HK-2 (cell line): ENCODE measurements at regions not wholly inside any gene's neighbourhood (a gene's known extent, or its start where the extent isn't known, plus 50 kb on each side); places are given as distances from the start of the nearest gene placed in this dataset.
"Not testable (repeated sequence)": the region's sequence is repeated elsewhere in the genome, so short reads cannot be mapped to it uniquely, and the experiment has no call there.

Source experiments
- DNase-seq: peaks from one replicate; pipeline ENCODE4 v3.0.0-alpha.2; 2018; ENCODE audit not compliant: unreplicated experiment

DNA sequence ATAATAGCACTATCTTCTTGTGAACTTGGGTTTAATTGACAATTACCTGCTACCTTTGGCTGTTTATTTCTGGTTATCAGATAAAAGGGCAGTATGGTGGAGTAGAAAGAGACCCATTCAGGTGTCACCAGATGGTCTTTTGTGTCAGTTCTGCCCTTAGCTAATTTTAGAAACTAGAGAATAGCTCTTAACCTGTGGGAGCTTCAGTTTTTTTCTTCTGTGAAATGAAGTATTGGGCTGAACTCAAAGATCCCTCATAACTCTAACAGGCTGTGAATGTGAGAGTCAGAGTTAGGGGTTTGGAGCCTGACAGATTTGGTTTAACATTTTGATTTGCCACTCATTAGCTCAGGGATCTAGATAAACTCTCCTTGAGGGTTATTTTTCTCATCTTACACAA is 335.2 kb downstream of the PPP1R2C start:
- DNase-seq: no peak

DNA sequence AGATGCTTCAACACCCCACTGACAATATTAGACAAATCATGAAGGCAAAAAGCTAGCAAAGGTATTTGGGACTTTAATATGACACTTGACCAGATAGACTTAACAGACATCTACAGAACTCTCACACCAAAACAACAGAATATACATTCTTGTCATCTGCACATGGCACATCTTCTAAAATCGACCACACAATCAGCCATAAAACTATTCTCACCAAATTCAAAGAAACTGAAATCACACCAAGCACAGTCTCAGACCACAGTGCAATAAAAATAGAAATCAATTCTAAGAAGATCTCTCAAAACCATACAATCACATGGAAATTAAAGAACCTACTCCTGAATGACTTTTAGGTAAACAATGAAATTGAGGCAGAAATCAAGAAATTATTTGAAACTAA is 340.8 kb downstream of the PPP1R2C start:
- DNase-seq: no peak

DNA sequence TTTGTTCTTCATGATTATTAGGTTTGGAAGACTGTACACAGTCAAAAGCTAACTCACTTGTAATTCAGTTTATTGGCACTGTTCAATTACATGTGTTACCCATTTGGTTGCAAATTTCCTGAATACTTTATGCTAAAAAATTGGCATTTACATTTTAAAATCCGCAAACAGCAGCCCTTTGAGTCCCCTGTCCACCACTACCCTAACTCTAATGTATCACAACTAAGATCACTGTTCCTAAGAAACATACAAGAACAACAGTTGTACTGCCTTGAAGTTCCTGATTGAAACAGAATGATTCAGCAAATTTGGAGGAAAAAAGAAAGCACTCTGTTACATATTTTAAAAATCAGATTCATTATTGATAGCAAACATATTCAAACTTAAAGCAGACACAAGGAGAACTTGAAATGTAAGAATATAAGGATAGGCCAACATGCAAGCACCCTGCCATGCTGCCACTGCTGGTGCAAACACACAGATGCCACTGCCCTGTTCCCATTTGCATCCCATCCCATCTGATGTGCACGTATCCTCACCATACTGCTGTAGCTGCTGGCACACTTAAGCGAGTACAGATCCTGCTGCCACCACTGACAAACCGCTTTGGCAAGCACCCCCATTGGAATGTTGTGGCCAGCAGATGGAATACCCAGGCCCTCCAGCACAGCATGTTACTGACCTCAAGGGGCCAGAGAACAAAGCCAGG is 343.4 kb downstream of the PPP1R2C start:
- DNase-seq: no peak

DNA sequence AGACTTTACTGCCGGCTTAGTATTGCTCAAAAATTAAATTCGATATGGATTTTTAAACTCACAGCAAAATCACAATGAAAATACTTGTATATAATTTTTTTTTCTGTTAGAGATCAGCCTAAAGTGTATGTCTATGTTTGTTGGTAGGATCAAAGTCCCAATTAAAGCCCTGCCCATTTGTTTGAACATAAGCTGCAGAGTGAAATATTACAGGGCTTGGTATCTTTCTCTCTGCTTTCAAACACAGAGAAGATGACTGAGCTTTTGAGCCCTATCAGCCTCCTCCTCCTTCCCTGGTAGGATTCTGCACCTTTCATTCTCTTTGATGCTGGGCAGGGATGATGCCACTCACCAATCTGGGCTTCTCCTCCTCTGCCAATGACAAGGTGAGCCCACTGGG is 345.4 kb downstream of the PPP1R2C start:
- DNase-seq: no peak

DNA sequence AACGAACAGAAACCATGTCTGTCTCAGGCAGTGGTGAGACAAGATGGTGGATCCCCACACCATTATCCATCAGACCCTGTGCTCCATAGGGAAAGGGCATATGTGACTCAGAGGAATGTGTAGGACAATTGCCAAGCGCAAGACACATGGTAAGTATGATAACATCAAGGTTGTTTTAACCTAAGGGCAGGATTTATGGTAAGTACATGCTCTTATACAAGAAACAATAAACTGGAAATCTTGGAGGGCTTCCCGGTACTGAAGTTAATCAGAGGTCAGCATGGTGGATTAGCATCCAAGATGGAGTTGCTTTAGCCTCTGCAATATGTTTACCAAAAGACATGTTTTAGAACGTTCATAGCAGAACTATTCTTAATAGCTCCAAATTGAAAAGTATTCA is 355.0 kb downstream of the PPP1R2C start:
- no peak for DNase-seq

DNA sequence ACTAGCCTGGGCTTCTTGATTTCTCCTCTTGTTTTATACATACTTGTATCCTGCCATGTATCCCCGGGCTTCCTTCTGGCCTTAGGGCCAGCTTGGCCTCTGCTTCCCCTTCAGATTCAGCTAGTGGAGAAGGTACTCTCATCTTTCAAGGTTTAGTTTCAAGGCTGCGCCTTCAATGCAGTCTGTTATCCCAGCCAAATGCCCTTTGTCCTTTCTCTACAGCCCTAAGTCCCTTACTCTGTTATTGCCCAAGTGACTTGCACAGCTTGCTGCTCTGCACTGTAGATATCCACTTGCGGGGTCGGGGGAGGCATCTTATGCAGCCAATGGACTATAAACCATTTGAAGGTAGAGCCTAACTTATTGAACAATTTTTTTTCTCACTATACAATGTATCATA is 357.5 kb downstream of the PPP1R2C start:
- no peak for DNase-seq

DNA sequence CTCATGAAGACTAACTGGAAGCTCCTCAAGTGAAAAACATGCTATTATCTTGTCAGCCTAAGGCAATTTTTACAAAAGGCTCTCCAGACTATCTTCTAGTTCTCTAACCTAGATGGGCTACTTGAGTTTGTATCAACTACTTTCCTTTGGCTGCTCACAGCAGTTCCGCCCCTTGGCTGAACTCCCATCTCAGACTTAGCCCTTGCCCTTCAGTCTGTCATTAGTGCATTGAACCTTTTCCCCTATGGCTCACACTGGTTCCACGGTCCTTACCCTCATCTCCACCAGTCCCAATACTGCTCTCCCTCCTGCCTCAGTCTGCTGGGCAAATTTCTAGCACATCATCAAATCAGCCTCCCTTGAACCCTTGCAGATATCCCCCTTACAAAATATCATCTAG is 362.3 kb downstream of the PPP1R2C start:
- no peak for DNase-seq

DNA sequence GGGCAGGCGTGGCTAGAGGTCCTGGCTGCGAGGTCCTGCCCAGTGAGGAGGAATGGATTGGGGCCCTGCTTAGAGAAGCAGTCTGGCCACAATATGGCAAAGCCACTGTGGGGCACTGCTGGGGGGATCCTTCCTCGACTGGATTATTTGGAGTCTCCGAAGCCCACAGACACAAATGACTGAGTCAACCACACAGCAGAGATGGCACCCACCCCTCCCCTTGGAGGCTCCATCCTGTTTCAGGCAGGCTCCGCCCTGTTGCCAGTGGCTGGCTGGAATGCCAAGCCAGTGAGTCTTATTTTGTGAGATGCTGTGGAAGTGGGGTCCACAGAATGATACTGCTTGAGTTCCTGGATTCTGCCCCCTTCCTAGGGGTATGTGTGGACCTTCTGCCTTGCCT is 363.9 kb downstream of the PPP1R2C start:
- DNase-seq: no peak

DNA sequence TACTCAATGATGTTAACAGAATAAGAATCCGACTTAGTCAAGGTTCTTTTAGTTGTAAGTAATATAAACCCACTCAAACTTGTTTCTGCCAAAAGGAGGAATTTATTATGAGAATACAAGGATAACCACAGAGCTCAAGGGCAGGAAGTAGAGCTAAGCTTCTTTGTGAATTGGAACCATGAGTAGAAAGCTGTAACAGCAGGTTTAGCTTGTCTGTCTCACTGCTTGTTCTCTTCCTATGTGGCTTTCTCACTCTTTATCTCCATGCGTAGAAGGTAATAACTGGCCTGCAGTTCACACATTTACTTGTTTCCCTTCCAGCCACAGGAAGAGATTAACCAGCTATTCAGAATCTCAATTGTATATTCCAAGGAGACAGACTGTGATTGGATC is 378.3 kb downstream of the PPP1R2C start:
- DNase-seq: no peak

DNA sequence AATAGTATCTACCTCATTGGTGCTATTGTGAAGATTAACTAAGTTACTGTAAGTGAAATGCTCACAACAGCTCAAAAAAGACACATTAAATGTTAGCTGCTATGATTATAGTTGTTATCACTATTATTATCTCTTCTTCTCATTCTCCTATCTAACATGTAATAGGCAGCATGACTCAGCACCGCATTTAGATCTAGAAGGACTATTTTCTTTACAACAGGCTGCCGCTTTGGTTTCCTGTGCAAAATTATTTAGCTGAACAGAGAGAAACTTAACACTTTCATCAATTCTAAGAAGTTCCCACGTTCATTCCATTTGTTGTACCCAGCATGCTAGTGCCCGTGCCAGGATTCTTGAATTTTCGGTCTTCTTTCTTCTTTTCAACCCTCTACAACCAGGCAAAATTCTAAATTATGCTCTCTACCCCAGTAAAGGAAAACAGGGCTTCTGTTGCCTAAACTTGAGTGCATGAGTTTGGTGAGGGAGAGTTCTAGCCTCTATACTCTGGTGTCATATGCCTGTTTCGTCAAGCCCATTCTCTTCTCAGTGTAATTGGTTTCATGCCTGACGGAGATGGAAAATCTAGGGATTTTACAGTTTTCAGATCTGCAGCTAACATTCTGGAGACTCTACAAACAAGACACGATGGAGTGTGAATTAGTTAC is 378.9 kb downstream of the PPP1R2C start:
- no peak for DNase-seq

DNA sequence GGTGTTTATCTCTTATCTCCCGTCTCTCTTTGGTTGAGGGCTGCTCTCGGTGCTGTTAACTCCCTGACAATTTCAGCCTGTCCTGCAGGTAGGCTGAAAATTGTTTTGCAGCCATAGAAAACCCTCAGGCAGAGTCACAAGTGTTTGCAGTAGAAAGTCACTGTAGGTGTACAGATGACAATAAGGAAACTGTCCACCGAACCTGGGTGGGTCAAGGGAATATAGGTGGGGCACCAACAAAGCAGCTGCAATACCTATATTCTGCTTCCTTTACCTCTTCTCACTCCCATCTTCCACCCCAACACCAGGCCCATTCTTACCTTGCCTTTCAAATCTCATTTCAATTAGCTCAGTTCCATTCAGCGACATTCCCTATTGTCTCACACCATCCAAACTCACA is 381.8 kb downstream of the PPP1R2C start:
- DNase-seq: no peak

DNA sequence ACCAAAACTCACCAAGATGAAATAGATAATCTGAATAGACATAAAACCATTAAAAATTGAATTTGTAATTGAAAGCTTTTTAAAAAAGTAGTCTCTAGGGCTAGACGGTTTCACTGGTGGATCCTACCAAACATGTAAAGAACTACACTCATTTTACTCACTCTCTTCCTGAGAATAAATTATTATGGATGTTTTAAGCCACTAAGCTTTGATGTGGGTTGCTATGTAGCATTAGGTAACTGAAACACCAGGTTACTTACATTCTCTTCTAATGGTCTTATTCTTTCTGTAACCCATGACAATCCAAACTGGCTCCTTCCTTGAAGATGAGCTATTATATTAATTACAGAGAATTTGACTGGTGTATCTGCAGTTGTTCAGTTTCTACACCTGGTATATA is 385.1 kb downstream of the PPP1R2C start:
- DNase-seq: no peak

DNA sequence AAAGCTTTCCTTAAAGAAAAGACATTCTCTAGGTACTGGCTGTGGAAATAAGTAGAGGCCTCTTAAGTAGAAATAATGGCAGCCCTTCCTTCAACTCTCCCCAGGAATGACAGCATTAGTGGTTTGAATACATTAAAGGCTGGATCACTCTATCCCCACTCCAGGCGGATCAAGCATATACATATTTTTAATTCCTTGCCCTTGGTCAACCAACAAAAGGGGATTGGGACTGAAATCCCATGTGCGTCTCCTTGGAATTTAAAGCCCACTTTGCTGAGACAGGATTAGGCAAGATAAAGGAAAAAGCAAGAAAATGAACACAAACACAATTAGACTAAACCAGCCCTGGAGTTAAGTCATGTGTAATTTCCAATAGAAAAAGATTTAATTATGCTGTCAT is 391.3 kb downstream of the PPP1R2C start:
- no peak for DNase-seq

DNA sequence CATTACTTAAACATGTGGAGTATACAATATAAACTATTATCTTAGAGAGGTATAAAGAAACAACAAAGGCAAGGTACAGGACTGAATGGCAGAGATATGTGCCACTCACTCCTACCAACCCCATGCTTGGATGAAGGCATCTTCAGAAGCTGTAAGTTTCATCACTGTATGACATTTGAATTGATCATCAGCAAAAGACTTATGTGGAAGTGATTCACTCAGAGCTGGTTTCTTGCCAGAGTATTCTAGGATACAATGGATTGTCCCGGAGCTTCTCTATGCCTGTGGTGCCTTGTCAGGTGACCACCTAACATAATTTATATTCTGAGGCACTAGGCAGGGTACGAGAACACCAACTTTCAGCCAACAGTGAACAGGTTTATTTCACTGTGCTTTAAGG is 392.2 kb downstream of the PPP1R2C start:
- DNase-seq: no peak

DNA sequence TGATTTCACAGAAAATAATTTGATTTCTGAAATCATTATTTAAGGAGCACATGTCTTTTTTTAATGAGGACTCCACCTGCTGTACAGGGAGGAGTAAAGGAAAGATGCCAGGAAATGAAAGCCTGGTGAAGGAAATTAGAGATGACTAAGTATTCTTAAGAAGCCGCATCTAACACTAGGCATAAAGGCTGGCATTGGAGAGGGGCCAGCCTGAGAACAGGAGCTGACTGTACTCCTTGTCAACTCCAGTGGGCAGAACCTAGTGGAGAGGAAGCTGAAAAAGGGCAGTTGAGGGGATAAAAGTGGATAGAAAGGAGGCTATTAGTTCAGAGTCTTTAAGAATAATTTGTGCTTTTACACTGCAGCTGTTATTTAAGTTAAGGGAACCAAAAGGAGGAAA is 393.0 kb downstream of the PPP1R2C start:
- no peak for DNase-seq

DNA sequence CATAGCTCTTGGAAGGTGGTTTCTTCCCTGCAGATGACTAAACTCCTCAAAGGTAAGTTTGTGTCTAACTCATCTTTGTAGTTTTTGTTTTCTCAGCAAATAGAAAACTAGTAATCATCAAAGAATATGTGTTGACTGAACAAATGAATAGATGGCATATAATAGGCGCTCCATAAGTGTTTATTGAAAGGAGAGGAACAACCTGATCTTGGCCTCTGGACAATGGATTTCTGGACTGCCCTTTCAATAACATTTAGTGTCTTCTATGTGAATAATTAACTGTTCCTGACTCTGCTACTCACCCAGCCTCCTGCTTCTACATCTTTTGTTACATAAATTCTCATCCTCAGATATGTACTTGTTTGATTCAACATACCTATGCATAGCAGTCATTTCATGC is 399.1 kb downstream of the PPP1R2C start:
- no peak for DNase-seq

DNA sequence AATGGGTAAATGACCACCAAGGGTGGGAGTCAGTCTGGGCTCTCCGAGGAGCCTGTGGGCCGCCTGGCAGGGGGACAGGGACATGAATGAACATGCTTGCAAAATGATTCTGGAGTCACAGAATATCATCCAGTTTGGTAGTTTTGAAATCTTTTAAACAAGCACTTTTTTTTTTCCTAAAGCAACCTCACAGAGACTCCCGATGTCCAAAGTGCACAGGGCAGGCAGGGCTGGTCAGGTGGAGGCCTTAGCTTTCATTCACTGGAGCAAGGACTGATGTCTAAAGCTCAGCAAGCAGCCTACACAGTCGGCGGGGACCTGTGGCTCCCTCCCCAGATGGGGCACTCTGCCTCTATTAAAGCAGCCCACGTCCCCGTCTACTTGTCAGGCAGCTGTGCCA is 402.9 kb downstream of the PPP1R2C start:
- DNase-seq: no peak

DNA sequence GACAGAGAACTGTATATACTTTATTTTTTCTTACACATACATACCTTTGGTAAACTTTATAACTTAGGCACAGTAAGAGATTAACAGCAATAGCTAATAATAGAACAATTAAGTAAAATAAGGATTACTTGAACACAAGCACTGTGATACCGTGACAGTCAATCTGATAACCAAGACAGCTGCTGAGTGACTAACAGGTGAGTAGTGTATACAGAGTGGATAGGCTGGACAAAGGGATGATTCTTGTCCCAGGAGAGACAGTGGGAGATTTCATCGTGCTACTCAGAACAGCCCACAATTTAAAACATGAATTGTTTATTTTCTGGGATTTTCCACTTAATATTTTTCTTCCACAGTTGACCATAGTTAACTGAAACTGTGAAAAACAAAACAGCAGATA is 411.8 kb downstream of the PPP1R2C start:
- DNase-seq: no peak

DNA sequence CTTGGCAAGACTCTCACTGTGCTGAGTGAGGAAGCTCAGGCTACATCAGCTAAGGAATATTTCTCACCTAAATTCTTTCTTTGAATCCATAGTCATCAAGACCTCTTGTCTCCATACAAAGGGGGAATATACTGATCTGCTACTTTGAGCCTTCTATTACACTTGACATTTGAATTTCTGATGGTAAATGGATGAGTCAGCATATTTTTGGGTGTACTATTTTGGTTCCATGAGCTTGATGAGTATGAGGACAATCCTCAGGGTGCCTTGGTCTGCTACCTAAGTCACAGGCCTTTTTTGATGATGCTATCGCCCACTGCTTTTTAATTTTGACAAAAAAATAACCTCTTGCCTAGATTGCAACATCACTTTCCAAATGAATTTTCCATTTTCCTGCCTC is 415.7 kb downstream of the PPP1R2C start:
- DNase-seq: no peak

DNA sequence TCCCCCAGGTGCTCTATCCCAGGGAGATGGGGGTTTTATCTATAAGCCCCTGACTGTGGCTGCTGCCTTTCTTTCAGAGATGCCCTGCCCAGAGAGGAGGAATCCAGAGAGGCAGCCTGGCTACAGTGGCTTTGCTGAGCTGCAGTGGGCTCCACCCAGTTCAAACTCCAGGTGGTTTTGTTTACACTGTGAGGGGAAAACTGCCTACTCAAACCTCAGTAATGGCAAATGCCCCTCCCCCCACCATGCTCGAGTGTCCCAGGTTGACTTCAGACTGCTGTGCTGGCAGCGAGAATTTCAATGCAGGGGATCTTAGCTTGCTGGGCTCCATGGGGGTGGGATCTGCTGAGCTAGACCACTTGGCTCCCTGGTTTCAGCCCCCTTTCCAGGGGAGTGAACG is 419.6 kb upstream of the CASK start:
- not testable (repeated sequence) for DNase-seq
